Effector memory CD8-positive, alpha-beta T cell (primary cell): ENCODE measurements at regions not wholly inside any gene's neighbourhood (a gene's known extent, or its start where the extent isn't known, plus 50 kb on each side); places are given as distances from the start of the nearest gene placed in this dataset.
"Not testable (repeated sequence)": the region's sequence is repeated elsewhere in the genome, so short reads cannot be mapped to it uniquely, and the experiment has no call there.

Experiments used
- ATAC-seq: fragments of 150-1000 bp; cut with Tn5 transposase; replicated peaks from 2 replicates; pipeline ENCODE4 v1.10.0; 2021; ENCODE audit warnings: mild to moderate bottlenecking, moderate library complexity
- DNase-seq, 3 experiments: peaks; one replicate each; pipeline ENCODE4 v3.0.0; 2021
- H3K27ac Mint-ChIP-seq, 2 donors: one replicate each; pipeline ENCODE4 v1.8.0; 2022; ENCODE audit warnings: mild to moderate bottlenecking in 2 of 2, mixed read lengths in 2 of 2, moderate library complexity in 2 of 2
- H3K27me3 Mint-ChIP-seq, 2 donors: one replicate each; pipeline ENCODE4 v1.8.0; 2022; ENCODE audit warnings: mixed read lengths in 2 of 2
- H3K36me3 Mint-ChIP-seq: one replicate; pipeline ENCODE4 v1.8.0; 2022; ENCODE audit warnings: mild to moderate bottlenecking, moderate library complexity, mixed read lengths; ENCODE audit not compliant: insufficient read depth
- H3K4me1 Mint-ChIP-seq, 2 donors: one replicate each; pipeline ENCODE4 v1.8.0; 2022; ENCODE audit warnings: low read depth in 2 of 2, mixed read lengths in 2 of 2
- H3K4me3 Mint-ChIP-seq, 2 donors: one replicate each; pipeline ENCODE4 v1.8.0; 2022; ENCODE audit warnings: mild to moderate bottlenecking in 2 of 2, mixed read lengths in 2 of 2, moderate library complexity in 2 of 2
- H3K9me3 Mint-ChIP-seq, 2 donors: one replicate each; pipeline ENCODE4 v1.8.0; 2022; ENCODE audit warnings: mixed read lengths in 2 of 2

GRCh38 chrX:66110112-66110511, 53.9 kb upstream of the HEPH start:
- H3K27me3 Mint-ChIP-seq: no peaks in the 10 kb centered on the region
- no peak overlapping the region for H3K27ac Mint-ChIP-seq
- peak in 2 of 3 experiments; percentile 0 to 1 for DNase-seq
- ATAC-seq: no peak
- no peaks in the 10 kb centered on the region for H3K36me3 Mint-ChIP-seq
- H3K4me3 Mint-ChIP-seq: no peak overlapping the region
- no peaks in the 10 kb centered on the region for H3K9me3 Mint-ChIP-seq
- H3K4me1 Mint-ChIP-seq: peaks cover 0 to 1% of the 10 kb centered on the region in 2 donors

- not testable (repeated sequence) for H3K9me3 Mint-ChIP-seq, H3K27me3 Mint-ChIP-seq, H3K27ac Mint-ChIP-seq, H3K4me1 Mint-ChIP-seq, DNase-seq, H3K4me3 Mint-ChIP-seq, ATAC-seq, H3K36me3 Mint-ChIP-seq
Observed at GRCh38 chrX:66107860-66108259, 56.2 kb upstream of the HEPH start.

- H3K27me3 Mint-ChIP-seq, H3K4me1 Mint-ChIP-seq, H3K27ac Mint-ChIP-seq, DNase-seq, H3K36me3 Mint-ChIP-seq, H3K9me3 Mint-ChIP-seq, H3K4me3 Mint-ChIP-seq, ATAC-seq: not testable (repeated sequence)
Observed at GRCh38 chrX:66102398-66102797, 61.6 kb upstream of the HEPH start.

- Mint-ChIP-seq H3K4me1 (no peaks in the 10 kb centered on the region), H3K9me3 (no peaks in the 10 kb centered on the region), H3K27me3 (no peaks in the 10 kb centered on the region), H3K36me3 (peaks cover 5% of the 10 kb centered on the region), H3K4me3 (no peak overlapping the region), H3K27ac (no peak overlapping the region)
- ATAC-seq: no peak
- no peak for DNase-seq
Observed at GRCh38 chrX:66098162-66098561, 58.3 kb upstream of the VSIG4 start.

GRCh38 chrX:66096987-66097386, 57.1 kb upstream of the VSIG4 start:
- not testable (repeated sequence) for H3K27ac Mint-ChIP-seq, DNase-seq, H3K27me3 Mint-ChIP-seq, ATAC-seq, H3K4me1 Mint-ChIP-seq, H3K4me3 Mint-ChIP-seq, H3K36me3 Mint-ChIP-seq, H3K9me3 Mint-ChIP-seq

GRCh38 chrX:66090004-66090403, 50.1 kb upstream of the VSIG4 start:
- not testable (repeated sequence) for H3K27ac Mint-ChIP-seq, H3K4me3 Mint-ChIP-seq, H3K27me3 Mint-ChIP-seq, H3K4me1 Mint-ChIP-seq, DNase-seq, ATAC-seq, H3K36me3 Mint-ChIP-seq, H3K9me3 Mint-ChIP-seq
